ENCODE measurements at regions not wholly inside any gene's neighbourhood (a gene's known extent, or its start where the extent isn't known, plus 50 kb on each side); places are given as distances from the start of the nearest gene placed in this dataset.

DNA sequence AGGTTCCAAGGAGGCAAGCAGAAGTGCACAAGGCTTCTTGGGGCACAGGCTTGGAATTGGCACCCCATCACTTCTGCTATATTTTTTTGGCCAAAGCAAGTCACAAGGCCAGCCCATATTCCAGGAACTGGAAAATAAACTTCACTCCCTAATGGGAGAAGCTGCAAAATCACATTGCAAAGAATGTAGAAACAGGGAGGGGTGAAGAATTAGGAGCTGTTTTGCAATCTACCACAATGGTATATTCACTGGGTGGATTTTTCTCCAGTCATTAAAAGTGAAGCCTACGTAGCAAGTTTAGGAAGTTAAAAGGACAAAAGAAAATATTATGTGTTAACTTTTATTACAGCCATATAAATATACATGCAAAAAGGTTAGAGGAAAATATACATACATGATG, 464.8 kb downstream of the COG6 start:
- TF ChIP-seq POLR2A (IDR thresholded peaks at IDR 0.05; ENCODE audit: extremely low read depth, insufficient read length) (no peak), MYC (IDR thresholded peaks at IDR 0.05; ENCODE audit: low read depth, low read length) (no peak)
- TF ChIP-seq, protein P1, sequence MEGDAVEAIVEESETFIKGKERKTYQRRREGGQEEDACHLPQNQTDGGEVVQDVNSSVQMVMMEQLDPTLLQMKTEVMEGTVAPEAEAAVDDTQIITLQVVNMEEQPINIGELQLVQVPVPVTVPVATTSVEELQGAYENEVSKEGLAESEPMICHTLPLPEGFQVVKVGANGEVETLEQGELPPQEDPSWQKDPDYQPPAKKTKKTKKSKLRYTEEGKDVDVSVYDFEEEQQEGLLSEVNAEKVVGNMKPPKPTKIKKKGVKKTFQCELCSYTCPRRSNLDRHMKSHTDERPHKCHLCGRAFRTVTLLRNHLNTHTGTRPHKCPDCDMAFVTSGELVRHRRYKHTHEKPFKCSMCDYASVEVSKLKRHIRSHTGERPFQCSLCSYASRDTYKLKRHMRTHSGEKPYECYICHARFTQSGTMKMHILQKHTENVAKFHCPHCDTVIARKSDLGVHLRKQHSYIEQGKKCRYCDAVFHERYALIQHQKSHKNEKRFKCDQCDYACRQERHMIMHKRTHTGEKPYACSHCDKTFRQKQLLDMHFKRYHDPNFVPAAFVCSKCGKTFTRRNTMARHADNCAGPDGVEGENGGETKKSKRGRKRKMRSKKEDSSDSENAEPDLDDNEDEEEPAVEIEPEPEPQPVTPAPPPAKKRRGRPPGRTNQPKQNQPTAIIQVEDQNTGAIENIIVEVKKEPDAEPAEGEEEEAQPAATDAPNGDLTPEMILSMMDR (IDR thresholded peaks at IDR 0.05; ENCODE audit: low read depth, low read length) = no peak
- TF ChIP-seq, protein P2, sequence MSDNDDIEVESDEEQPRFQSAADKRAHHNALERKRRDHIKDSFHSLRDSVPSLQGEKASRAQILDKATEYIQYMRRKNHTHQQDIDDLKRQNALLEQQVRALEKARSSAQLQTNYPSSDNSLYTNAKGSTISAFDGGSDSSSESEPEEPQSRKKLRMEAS (IDR thresholded peaks at IDR 0.05; ENCODE audit: low read depth, low read length) = no peak

Measured in NB4 (cell line).